GM23338 (cell line): ENCODE measurements at regions not wholly inside any gene's neighbourhood (a gene's known extent, or its start where the extent isn't known, plus 50 kb on each side); places are given as distances from the start of the nearest gene placed in this dataset.
A peak's percentile ranks its signal among the peaks of the same experiment; 100 is the strongest.

ENCODE experiments used
- ATAC-seq: fragments of 200-7000 bp; cut with Tn5 transposase; 3 replicates; pipeline ENCODE4 v1.9.1; 2020
- DNase-seq: peaks from one replicate; pipeline ENCODE4 v3.0.0-alpha.2; 2015; ENCODE audit warnings: low spot score
- H2AFZ ChIP-seq: fragments of 200-600 bp; sonication (generic); 2 replicates; pipeline ENCODE4 v1.8.0; 2016; ENCODE audit warnings: antibody characterized with exemption, mild to moderate bottlenecking, moderate library complexity
- H3F3A ChIP-seq: fragments of 200-600 bp; sonication (generic); replicated peaks from 2 replicates; pipeline ENCODE4 v1.8.0; 2017; ENCODE audit warnings: antibody characterized with exemption, mixed run types, low read depth
- H3K27ac ChIP-seq: fragments of 200-600 bp; sonication (generic); 2 replicates; pipeline ENCODE4 v1.6.1; 2016; ENCODE audit warnings: low read depth
- H3K27me3 ChIP-seq: fragments of 200-600 bp; sonication (generic); 2 replicates; pipeline ENCODE4 v1.8.0; 2016; ENCODE audit warnings: mild to moderate bottlenecking, mixed run types, moderate library complexity; ENCODE audit not compliant: insufficient read depth
- H3K36me3 ChIP-seq: fragments of 200-600 bp; sonication (generic); 2 replicates; pipeline ENCODE4 v1.8.0; 2016; ENCODE audit warnings: mild to moderate bottlenecking; ENCODE audit not compliant: insufficient read depth
- H3K4me1 ChIP-seq: fragments of 200-600 bp; sonication (generic); 2 replicates; pipeline ENCODE4 v1.8.0; 2016; ENCODE audit warnings: mild to moderate bottlenecking, moderate library complexity; ENCODE audit not compliant: insufficient read depth
- H3K4me2 ChIP-seq: fragments of 200-600 bp; sonication (generic); 2 replicates; pipeline ENCODE4 v1.7.1; 2017; ENCODE audit warnings: mixed run types
- H3K4me3 ChIP-seq: fragments of 200-600 bp; sonication (generic); 2 replicates; pipeline ENCODE4 v1.6.1; 2016; ENCODE audit warnings: mixed run types
- H3K79me2 ChIP-seq: fragments of 200-600 bp; sonication (generic); replicated peaks from 2 replicates; pipeline ENCODE4 v1.8.0; 2017; ENCODE audit warnings: mild to moderate bottlenecking; ENCODE audit not compliant: insufficient read depth
- H3K9me2 ChIP-seq: fragments of 200-600 bp; sonication (generic); 2 replicates; pipeline ENCODE4 v1.8.0; 2017; ENCODE audit not compliant: insufficient read depth
- H4K20me1 ChIP-seq: fragments of 200-600 bp; sonication (generic); replicated peaks from 2 replicates; pipeline ENCODE4 v1.8.0; 2017; ENCODE audit warnings: mild to moderate bottlenecking; ENCODE audit not compliant: insufficient read depth
- H3K27ac Mint-ChIP-seq: 2 replicates; pipeline ENCODE4 v1.8.0; 2020; ENCODE audit warnings: inconsistent platforms, mild to moderate bottlenecking, moderate library complexity, mixed read lengths
- H3K27me3 Mint-ChIP-seq: 3 replicates; pipeline ENCODE4 v1.8.0; 2022; ENCODE audit warnings: low read depth, mild to moderate bottlenecking, moderate library complexity, mixed read lengths, inconsistent platforms; ENCODE audit not compliant: insufficient read depth, poor library complexity
- H3K36me3 Mint-ChIP-seq: 3 replicates; pipeline ENCODE4 v1.8.0; 2021; ENCODE audit warnings: low read depth, mild to moderate bottlenecking, inconsistent platforms, moderate library complexity, mixed read lengths
- H3K4me1 Mint-ChIP-seq: 3 replicates; pipeline ENCODE4 v1.8.0; 2020; ENCODE audit warnings: mild to moderate bottlenecking, inconsistent platforms, mixed read lengths
- H3K4me3 Mint-ChIP-seq: 3 replicates; pipeline ENCODE4 v1.8.0; 2021; ENCODE audit warnings: moderate library complexity, mild to moderate bottlenecking, inconsistent platforms, mixed read lengths
- H3K9me3 Mint-ChIP-seq: 3 replicates; pipeline ENCODE4 v1.8.0; 2020; ENCODE audit warnings: moderate library complexity, mild to moderate bottlenecking, inconsistent platforms, mixed read lengths
- CTCF ChIP-seq, 2 experiments: fragments of 200-600 bp in 1 of 2; sonication (generic) in 1 of 2; conservative IDR thresholded peaks; 2 replicates each; pipeline versions ENCODE4 v1.5.1 to v1.6.1; 2016 to 2017; ENCODE audit warnings: antibody characterized with exemption in 2 of 2, low read depth in 2 of 2, mild to moderate bottlenecking in 2 of 2, moderate library complexity in 1 of 2
- ETS1 ChIP-seq: IDR thresholded peaks from 2 replicates; pipeline ENCODE4 v1.6.1; 2016; ENCODE audit warnings: antibody characterized with exemption
- EZH2phosphoT487 ChIP-seq: fragments of 200-600 bp; sonication (generic); IDR thresholded peaks from one replicate; pipeline ENCODE4 v1.8.1; 2018; ENCODE audit warnings: antibody characterized with exemption; ENCODE audit not compliant: unreplicated experiment
- JUNB ChIP-seq: IDR thresholded peaks from one replicate; pipeline ENCODE4 v1.6.1; 2016; ENCODE audit warnings: antibody characterized with exemption; ENCODE audit not compliant: unreplicated experiment
- NANOG ChIP-seq: IDR thresholded peaks from 2 replicates; pipeline ENCODE4 v1.6.1; 2016; ENCODE audit warnings: antibody characterized with exemption, borderline replicate concordance
- POLR2AphosphoS5 ChIP-seq: IDR thresholded peaks from 2 replicates; pipeline ENCODE4 v1.6.1; 2016; ENCODE audit warnings: antibody characterized with exemption, low read depth
- REST ChIP-seq: IDR thresholded peaks from one replicate; pipeline ENCODE4 v1.6.1; 2018; ENCODE audit warnings: antibody characterized with exemption; ENCODE audit not compliant: unreplicated experiment
- STAT1 ChIP-seq: IDR thresholded peaks from one replicate; pipeline ENCODE4 v1.6.1; 2016; ENCODE audit warnings: antibody characterized with exemption; ENCODE audit not compliant: unreplicated experiment
- ZNF114 ChIP-seq: fragments of 250-450 bp; sonication (Bioruptor Pico); IDR thresholded peaks from 2 replicates; pipeline ENCODE4 v1.5.0; 2020; ENCODE audit warnings: mild to moderate bottlenecking, moderate library complexity
- ZNF331 ChIP-seq: fragments of 250-450 bp; sonication (Bioruptor Pico); IDR thresholded peaks from 2 replicates; pipeline ENCODE4 v1.5.0; 2020; ENCODE audit warnings: low read depth, mild to moderate bottlenecking, moderate library complexity
- ZNF462 ChIP-seq: fragments of 250-450 bp; sonication (Bioruptor Pico); IDR thresholded peaks from 2 replicates; pipeline ENCODE4 v1.5.0; 2020; ENCODE audit warnings: mild to moderate bottlenecking, moderate library complexity

- H3K79me2 ChIP-seq, result no peaks in the 10 kb centered on the region
- H3K4me2 ChIP-seq, result peak overlapping the region; percentile 17; the same call in 1 of the 2 replicates
- no peak overlapping the region for H2AFZ ChIP-seq
- no peak for ATAC-seq
- no peak overlapping the region for H3K27ac Mint-ChIP-seq
- no peaks in the 10 kb centered on the region for H4K20me1 ChIP-seq
- no peak overlapping the region for H3K4me3 Mint-ChIP-seq
- no peak for DNase-seq
- no peak for TF ChIP-seq JUNB
- no peak for TF ChIP-seq NANOG
- no peak for TF ChIP-seq ZNF114 (CRISPR knock-in tag)
- TF ChIP-seq ETS1, result no peak
- TF ChIP-seq EZH2phosphoT487, result no peak
- no peak for TF ChIP-seq POLR2AphosphoS5
- TF ChIP-seq ZNF462 (CRISPR knock-in tag), result no peak
- no peak for TF ChIP-seq ZNF331 (CRISPR knock-in tag)
- TF ChIP-seq REST, result no peak
- TF ChIP-seq STAT1, result no peak
- TF ChIP-seq CTCF (conservative IDR thresholded peaks at IDR 0.05; ENCODE audit: low read depth in 2 of 2), result no peak
- peaks cover 31% of the 10 kb centered on the region for H3K4me1 ChIP-seq
- H3K36me3 Mint-ChIP-seq, result no peaks in the 10 kb centered on the region
- no peaks in the 10 kb centered on the region for H3K27me3 ChIP-seq
- H3K9me3 Mint-ChIP-seq, result no peaks in the 10 kb centered on the region
- no peaks in the 10 kb centered on the region for H3K36me3 ChIP-seq
- H3K4me1 Mint-ChIP-seq, result peaks cover 24% of the 10 kb centered on the region; the same call in 2 of the 3 replicates
- H3K4me3 ChIP-seq, result no peak overlapping the region
- no peaks in the 10 kb centered on the region for H3K27me3 Mint-ChIP-seq
- no peaks in the 10 kb centered on the region for H3K9me2 ChIP-seq
- H3K27ac ChIP-seq, result no peak overlapping the region
- H3F3A ChIP-seq, result no peaks in the 10 kb centered on the region
Measured at GRCh38 chr2:199569336-199569735, 111.6 kb upstream of the SATB2 start.
